Common myeloid progenitor, CD34-positive (primary cell): ENCODE measurements at regions not wholly inside any gene's neighbourhood (a gene's known extent, or its start where the extent isn't known, plus 50 kb on each side); places are given as distances from the start of the nearest gene placed in this dataset.
"Not testable (repeated sequence)": the region's sequence is repeated elsewhere in the genome, so short reads cannot be mapped to it uniquely, and the experiment has no call there.

Experiments used
- CTCF ChIA-PET: fragments of 350-600 bp; sonication (Branson Sonifier 250); formaldehyde crosslinking; loops from one replicate; lab custom pipeline; 2021; ENCODE audit warnings: antibody characterized with exemption; lab: Charles Lee
- POLR2A ChIA-PET: fragments of 350-600 bp; sonication (Branson Sonifier 250); formaldehyde crosslinking; loops from one replicate; lab custom pipeline; 2021; ENCODE audit warnings: antibody characterized with exemption; lab: Charles Lee
- DNase-seq, 3 donors: peaks; one replicate each; pipeline versions ENCODE4 v3.0.0 to v3.0.0-alpha.2; 2013
- H3K27ac ChIP-seq, 2 experiments: 1 replicate in 1 of 2; 2 replicates in 1 of 2; pipeline ENCODE4 v1.7.0; 2013; ENCODE audit warnings: inconsistent platforms in 2 of 2, low read length in 2 of 2, mild to moderate bottlenecking in 2 of 2, low read depth in 1 of 2, moderate library complexity in 1 of 2; ENCODE audit not compliant: severe bottlenecking in 2 of 2, insufficient read depth in 1 of 2, poor library complexity in 1 of 2
- H3K27me3 ChIP-seq, 5 experiments: replicated peaks in 2 of 5; 1 replicate in 3 of 5; 2 replicates in 2 of 5; pipeline versions ENCODE4 v1.6.1 to v1.7.0; 2013; ENCODE audit warnings: low read length in 4 of 5, mild to moderate bottlenecking in 2 of 5, moderate library complexity in 2 of 5, inconsistent platforms in 1 of 5; ENCODE audit not compliant: insufficient read depth in 5 of 5, control insufficient read depth in 4 of 5
- H3K36me3 ChIP-seq, 4 experiments: 1 replicate in 2 of 4; 2 replicates in 2 of 4; pipeline versions ENCODE4 v1.6.1 to v1.7.0; 2013; ENCODE audit warnings: low read length in 3 of 4, control low read depth in 1 of 4, mild to moderate bottlenecking in 1 of 4; ENCODE audit not compliant: control insufficient read depth in 4 of 4, insufficient read depth in 4 of 4
- H3K4me1 ChIP-seq, 4 experiments: 1 replicate in 3 of 4; 2 replicates in 1 of 4; pipeline versions ENCODE4 v1.6.1 to v1.7.1; 2013; ENCODE audit warnings: low read length in 3 of 4, mild to moderate bottlenecking in 3 of 4, control low read depth in 1 of 4, inconsistent platforms in 1 of 4, moderate library complexity in 1 of 4; ENCODE audit not compliant: control insufficient read depth in 4 of 4, insufficient read depth in 4 of 4; ENCODE audit errors: control extremely low read depth in 1 of 4
- H3K4me3 ChIP-seq, 7 experiments: 1 replicate in 4 of 7; 2 replicates in 3 of 7; pipeline versions ENCODE4 v1.5.1 to v1.7.0; 2013; ENCODE audit warnings: mild to moderate bottlenecking in 7 of 7, low read length in 6 of 7, moderate library complexity in 6 of 7, inconsistent platforms in 2 of 7, low read depth in 2 of 7, control low read depth in 1 of 7; ENCODE audit not compliant: insufficient read depth in 4 of 7, control insufficient read depth in 1 of 7; ENCODE audit errors: extremely low read depth in 1 of 7
- H3K9me3 ChIP-seq, 5 experiments: 1 replicate in 4 of 5; 2 replicates in 1 of 5; pipeline versions ENCODE4 v1.6.1 to v1.7.1; 2013; ENCODE audit warnings: low read length in 4 of 5, mild to moderate bottlenecking in 2 of 5, inconsistent platforms in 1 of 5, low read depth in 1 of 5, moderate library complexity in 1 of 5; ENCODE audit not compliant: control insufficient read depth in 4 of 5, insufficient read depth in 2 of 5; ENCODE audit errors: control extremely low read depth in 1 of 5
- WGBS: methylation state at CpG from one replicate; pipeline ENCODE4 v1.1.5; 2013; ENCODE audit not compliant: insufficient coverage; 5-methylcytosine and 5-hydroxymethylcytosine counted together

- CTCF ChIA-PET, H3K4me3 ChIP-seq, H3K36me3 ChIP-seq, H3K27me3 ChIP-seq, H3K27ac ChIP-seq, DNase-seq, H3K4me1 ChIP-seq, POLR2A ChIA-PET: not testable (repeated sequence)
- WGBS: 71% methylated on average over 5 of the region's 6 CpGs
- peaks cover 4 to 47% (median 29%) of the 10 kb centered on the region in 5 experiments for H3K9me3 ChIP-seq
These were observed 528.8 kb downstream of the CWH43 start for GRCh38 chr4:49514841-49515240.

- H3K27ac ChIP-seq, POLR2A ChIA-PET, CTCF ChIA-PET, H3K4me3 ChIP-seq, H3K4me1 ChIP-seq, H3K36me3 ChIP-seq, DNase-seq, H3K27me3 ChIP-seq: not testable (repeated sequence)
- peaks cover 4 to 45% (median 28%) of the 10 kb centered on the region in 5 experiments for H3K9me3 ChIP-seq
- 83% methylated on average over 8 of the region's 10 CpGs for WGBS
These were observed 529.2 kb downstream of the CWH43 start for GRCh38 chr4:49515241-49515640.

DNA sequence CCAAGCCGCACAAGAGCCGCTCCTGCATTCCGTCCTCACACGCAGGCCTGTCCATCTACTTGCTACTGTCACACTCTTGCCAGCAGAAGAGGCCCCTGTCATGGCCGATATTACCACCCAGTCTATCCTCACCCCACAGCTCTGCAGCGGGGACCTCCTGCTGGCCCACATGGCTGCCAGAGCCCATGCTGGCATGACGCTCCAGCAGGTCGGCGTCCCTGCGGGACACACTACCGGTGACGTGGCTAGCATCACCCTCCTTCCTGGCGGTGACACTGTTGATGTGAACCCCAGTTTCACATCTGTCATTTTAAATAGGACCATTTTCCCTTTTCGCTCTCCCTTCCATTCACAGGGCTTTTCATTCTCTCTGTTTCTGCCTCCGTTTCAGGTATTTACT lies 530.0 kb downstream of the CWH43 start:
- WGBS: 77% methylated on average over 11 of the region's 15 CpGs
- H3K4me3 ChIP-seq, CTCF ChIA-PET, H3K4me1 ChIP-seq, H3K27ac ChIP-seq, H3K36me3 ChIP-seq, H3K27me3 ChIP-seq, POLR2A ChIA-PET, DNase-seq: not testable (repeated sequence)
- peaks cover 4 to 44% (median 25%) of the 10 kb centered on the region in 5 experiments for H3K9me3 ChIP-seq

- POLR2A ChIA-PET: no interaction called here
- H3K4me3 ChIP-seq: no peak overlapping the region
- H3K4me1 ChIP-seq: no peaks in the 10 kb centered on the region
- CTCF ChIA-PET: no interaction called here
- H3K27ac ChIP-seq: no peak overlapping the region
- H3K9me3 ChIP-seq: peaks cover 4 to 38% (median 20%) of the 10 kb centered on the region in 5 experiments
- DNase-seq: no peak
- no peaks in the 10 kb centered on the region for H3K27me3 ChIP-seq
- no peaks in the 10 kb centered on the region for H3K36me3 ChIP-seq
- 60% methylated on average over 11 of the region's 15 CpGs for WGBS
These were observed 530.7 kb downstream of the CWH43 start for GRCh38 chr4:49516796-49517195.

DNA sequence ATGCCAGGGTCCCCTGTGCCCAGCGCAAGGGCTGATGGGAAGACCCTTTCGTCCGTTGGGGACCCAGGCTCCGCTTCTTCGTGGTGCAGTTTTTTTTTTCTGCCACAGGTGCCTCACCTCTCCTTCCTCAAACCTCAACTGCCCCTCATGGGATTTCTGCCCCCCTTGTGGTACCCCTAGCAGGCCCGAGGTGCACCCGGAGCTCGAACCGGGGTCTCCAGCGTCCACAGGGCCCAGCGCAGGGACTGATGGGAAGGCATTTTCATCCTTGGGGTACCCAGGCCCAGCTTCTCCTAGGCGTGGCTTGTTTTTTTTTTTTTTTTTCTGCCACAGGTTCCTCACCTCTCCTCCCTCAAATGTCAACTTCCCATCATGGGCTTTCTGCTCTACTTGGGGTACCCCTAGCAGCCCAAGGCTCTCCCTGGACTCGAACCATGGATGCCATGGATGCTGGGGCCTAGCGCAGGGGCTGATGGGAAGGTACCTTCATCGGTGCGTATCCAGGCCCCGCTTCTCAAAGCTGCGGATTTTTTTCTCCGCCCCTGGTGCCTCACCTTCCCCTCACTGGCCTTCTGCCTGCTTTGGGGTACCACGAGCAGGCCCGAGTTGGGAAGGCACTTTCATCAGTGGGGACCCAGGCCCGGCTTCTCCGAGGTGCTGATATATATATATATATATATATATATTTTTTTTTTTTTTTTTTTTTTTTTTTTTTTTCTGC lies 531.6 kb downstream of the CWH43 start:
- WGBS: 92% methylated on average over 4 of the region's 23 CpGs
- CTCF ChIA-PET, POLR2A ChIA-PET, H3K4me3 ChIP-seq, H3K27me3 ChIP-seq, H3K27ac ChIP-seq, DNase-seq, H3K4me1 ChIP-seq, H3K36me3 ChIP-seq: not testable (repeated sequence)
- H3K9me3 ChIP-seq: peaks cover 0 to 30% (median 15%) of the 10 kb centered on the region in 5 experiments

DNA sequence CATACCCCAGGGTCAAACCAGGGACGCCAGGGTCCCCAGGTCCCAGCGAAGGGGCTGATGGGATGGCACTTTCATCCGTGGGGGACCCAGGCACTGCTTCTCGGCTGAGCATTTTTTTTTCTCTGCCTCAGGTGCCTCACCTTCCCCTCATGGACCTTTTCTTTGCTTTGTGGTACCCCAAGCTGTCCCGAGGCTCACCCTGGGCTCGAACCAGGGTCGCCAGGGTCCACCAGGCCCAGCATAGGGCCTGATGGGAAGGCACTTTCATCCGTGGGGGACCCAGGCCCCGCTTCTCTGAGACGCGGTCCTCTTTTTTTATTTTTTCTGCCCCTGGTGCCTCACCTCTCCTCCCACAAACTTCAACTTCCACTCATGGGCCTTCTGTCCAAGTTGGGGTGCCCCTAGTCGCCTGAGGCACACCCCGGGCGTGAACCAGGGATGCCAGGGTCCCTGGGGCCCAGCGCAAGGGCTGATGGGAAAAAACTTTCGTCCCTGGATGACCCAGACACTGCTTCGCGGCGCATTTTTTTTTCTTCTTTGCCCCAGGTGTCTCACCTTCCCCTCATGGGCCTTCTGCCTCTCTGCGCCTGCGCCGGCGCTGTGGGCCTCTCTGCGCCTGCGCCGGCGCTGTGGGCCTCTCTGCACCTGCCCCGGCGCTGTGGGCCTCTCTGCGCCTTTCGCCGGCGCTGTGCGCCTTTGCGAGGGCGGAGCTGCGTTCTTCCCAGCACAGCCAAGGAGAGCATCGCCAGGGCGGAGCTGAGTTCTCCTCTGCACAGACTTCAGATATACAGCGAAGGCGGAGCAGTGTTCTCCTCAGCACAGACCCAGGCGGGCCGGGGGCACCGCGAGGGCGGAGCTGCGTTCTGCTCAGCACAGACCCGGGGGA lies 533.3 kb downstream of the CWH43 start:
- peaks cover 0 to 17% (median 7%) of the 10 kb centered on the region in 5 experiments for H3K9me3 ChIP-seq
- DNase-seq, POLR2A ChIA-PET, H3K4me1 ChIP-seq, H3K27me3 ChIP-seq, H3K4me3 ChIP-seq, CTCF ChIA-PET, H3K27ac ChIP-seq, H3K36me3 ChIP-seq: not testable (repeated sequence)
- WGBS: no CpG with 5 or more reads among the region's 48 CpGs
